ENCODE measurements at regions not wholly inside any gene's neighbourhood (a gene's known extent, or its start where the extent isn't known, plus 50 kb on each side); places are given as distances from the start of the nearest gene placed in this dataset.

GRCh38 chr2:176653479-176654443 is 384.5 kb downstream of the MTX2 start:
- no peak for TF ChIP-seq CREB5 (CRISPR knock-in tag; IDR thresholded peaks at IDR 0.05; ENCODE audit: low read depth)
- TF ChIP-seq RARB (CRISPR knock-in tag; IDR thresholded peaks at IDR 0.05), result no peak
- TF ChIP-seq OSR1 (CRISPR knock-in tag; IDR thresholded peaks at IDR 0.05), result no peak
